WERI-Rb-1 (cell line): ENCODE measurements at regions not wholly inside any gene's neighbourhood (a gene's known extent, or its start where the extent isn't known, plus 50 kb on each side); places are given as distances from the start of the nearest gene placed in this dataset.
A peak's percentile ranks its signal among the peaks of the same experiment; 100 is the strongest.

Experiments
- DNase-seq: peaks from one replicate; pipeline ENCODE4 v3.0.0-alpha.2; 2020
- H3K27ac ChIP-seq: fragments of 250-450 bp; sonication (Bioruptor Pico); 2 replicates; pipeline ENCODE4 v1.5.1; 2020; ENCODE audit warnings: mild to moderate bottlenecking, moderate library complexity
- H3K27me3 ChIP-seq: fragments of 250-450 bp; sonication (Bioruptor Pico); 2 replicates; pipeline ENCODE4 v1.5.1; 2021; ENCODE audit warnings: mild to moderate bottlenecking, low read depth, moderate library complexity; ENCODE audit not compliant: insufficient read depth, severe bottlenecking
- H3K36me3 ChIP-seq: fragments of 250-450 bp; sonication (Bioruptor Pico); 2 replicates; pipeline ENCODE4 v1.5.1; 2020; ENCODE audit warnings: mild to moderate bottlenecking, moderate library complexity
- H3K4me3 ChIP-seq: 2 replicates; pipeline ENCODE4 v1.5.1; 2011; ENCODE audit warnings: low read depth, mild to moderate bottlenecking, control low read depth, low read length
- H3K9me3 ChIP-seq: fragments of 250-450 bp; sonication (Bioruptor Pico); 2 replicates; pipeline ENCODE4 v1.5.1; 2021; ENCODE audit warnings: mild to moderate bottlenecking, moderate library complexity; ENCODE audit not compliant: severe bottlenecking
- TF ChIP-seq, protein P1 (sequence below): IDR thresholded peaks from 2 replicates; pipeline ENCODE4 v1.5.1; 2011; ENCODE audit warnings: low read depth, mild to moderate bottlenecking, control low read depth, inconsistent platforms, low read length

GRCh38 chr18:70459251-70459650 is 170.4 kb downstream of the SOCS6 start:
- Histone ChIP-seq H3K36me3 (no peaks in the 10 kb centered on the region), H3K9me3 (no peaks in the 10 kb centered on the region), H3K4me3 (no peak overlapping the region), H3K27ac (no peak overlapping the region), H3K27me3 (no peaks in the 10 kb centered on the region)
- TF ChIP-seq, protein P1, sequence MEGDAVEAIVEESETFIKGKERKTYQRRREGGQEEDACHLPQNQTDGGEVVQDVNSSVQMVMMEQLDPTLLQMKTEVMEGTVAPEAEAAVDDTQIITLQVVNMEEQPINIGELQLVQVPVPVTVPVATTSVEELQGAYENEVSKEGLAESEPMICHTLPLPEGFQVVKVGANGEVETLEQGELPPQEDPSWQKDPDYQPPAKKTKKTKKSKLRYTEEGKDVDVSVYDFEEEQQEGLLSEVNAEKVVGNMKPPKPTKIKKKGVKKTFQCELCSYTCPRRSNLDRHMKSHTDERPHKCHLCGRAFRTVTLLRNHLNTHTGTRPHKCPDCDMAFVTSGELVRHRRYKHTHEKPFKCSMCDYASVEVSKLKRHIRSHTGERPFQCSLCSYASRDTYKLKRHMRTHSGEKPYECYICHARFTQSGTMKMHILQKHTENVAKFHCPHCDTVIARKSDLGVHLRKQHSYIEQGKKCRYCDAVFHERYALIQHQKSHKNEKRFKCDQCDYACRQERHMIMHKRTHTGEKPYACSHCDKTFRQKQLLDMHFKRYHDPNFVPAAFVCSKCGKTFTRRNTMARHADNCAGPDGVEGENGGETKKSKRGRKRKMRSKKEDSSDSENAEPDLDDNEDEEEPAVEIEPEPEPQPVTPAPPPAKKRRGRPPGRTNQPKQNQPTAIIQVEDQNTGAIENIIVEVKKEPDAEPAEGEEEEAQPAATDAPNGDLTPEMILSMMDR = no peak
- DNase-seq = no peak

- Histone ChIP-seq H3K9me3 (no peaks in the 10 kb centered on the region), H3K4me3 (no peak overlapping the region), H3K27me3 (no peaks in the 10 kb centered on the region), H3K27ac (no peak overlapping the region), H3K36me3 (no peaks in the 10 kb centered on the region)
- DNase-seq = no peak
- TF ChIP-seq, protein P1 = no peak
Observed at GRCh38 chr18:70457788-70458187, 168.9 kb downstream of the SOCS6 start.

GRCh38 chr18:70457223-70457622 is 168.4 kb downstream of the SOCS6 start:
- Histone ChIP-seq H3K9me3 (no peaks in the 10 kb centered on the region), H3K36me3 (no peaks in the 10 kb centered on the region), H3K27ac (no peak overlapping the region), H3K4me3 (no peak overlapping the region), H3K27me3 (no peaks in the 10 kb centered on the region)
- DNase-seq = no peak
- TF ChIP-seq, protein P1 = no peak

- Histone ChIP-seq H3K36me3 (no peaks in the 10 kb centered on the region), H3K27me3 (no peaks in the 10 kb centered on the region), H3K27ac (no peak overlapping the region), H3K9me3 (no peaks in the 10 kb centered on the region), H3K4me3 (no peak overlapping the region)
- DNase-seq = no peak
- TF ChIP-seq, protein P1 = no peak
Observed at GRCh38 chr18:70456376-70456775, 167.5 kb downstream of the SOCS6 start.

DNA sequence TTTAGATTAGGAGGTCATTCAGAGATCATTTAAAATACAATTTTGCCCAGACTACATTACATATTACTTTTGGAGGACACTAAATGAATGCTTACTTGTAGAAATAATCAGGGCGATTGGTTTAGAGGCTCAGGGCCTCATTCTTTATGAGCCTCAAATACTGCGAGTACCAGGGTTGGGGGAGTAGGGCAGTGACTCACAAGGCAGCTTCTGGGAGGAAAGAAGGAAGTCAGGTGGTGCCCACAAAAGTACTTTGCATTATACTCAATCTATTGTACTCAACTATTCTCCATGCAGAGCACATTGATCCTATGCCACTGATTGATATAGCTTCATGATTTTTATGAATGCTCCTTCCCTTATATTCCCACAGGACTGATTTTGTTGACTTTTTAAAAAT is 166.9 kb downstream of the SOCS6 start:
- H3K9me3 ChIP-seq = no peaks in the 10 kb centered on the region
- DNase-seq = no peak
- no peak overlapping the region for H3K27ac ChIP-seq
- H3K4me3 ChIP-seq = no peak overlapping the region
- H3K36me3 ChIP-seq = no peaks in the 10 kb centered on the region
- no peaks in the 10 kb centered on the region for H3K27me3 ChIP-seq
- TF ChIP-seq, protein P1 = no peak

DNA sequence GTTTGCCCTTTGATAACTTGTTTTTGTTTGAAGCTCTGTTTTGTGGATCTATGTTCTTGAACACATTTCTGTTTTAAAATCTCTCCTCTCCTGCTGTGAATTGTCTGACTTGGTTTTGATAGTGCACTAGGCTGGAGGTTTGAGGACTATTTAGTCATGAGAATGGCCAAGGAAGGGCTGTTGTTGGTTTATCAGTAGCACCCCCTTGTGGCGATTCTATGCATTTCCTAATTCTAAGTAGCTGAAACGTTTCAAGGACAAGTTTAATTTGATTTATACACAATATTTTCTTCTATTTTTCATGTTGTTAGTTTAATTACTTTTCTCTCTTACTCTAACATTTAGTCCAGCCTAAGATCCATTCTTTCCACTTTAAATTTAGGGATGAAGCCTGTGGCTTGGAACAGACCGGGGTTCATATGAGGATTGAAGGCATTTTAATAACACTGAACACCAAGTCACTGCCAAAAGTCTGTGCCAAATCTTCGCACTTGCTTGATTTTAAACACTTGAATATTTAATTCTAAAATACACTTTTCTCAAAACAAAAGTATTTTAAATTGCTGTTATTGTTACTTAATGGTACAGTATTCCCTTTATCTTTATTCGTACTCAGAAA is 166.0 kb downstream of the SOCS6 start:
- no peaks in the 10 kb centered on the region for H3K27me3 ChIP-seq
- no peaks in the 10 kb centered on the region for H3K36me3 ChIP-seq
- H3K27ac ChIP-seq = no peak overlapping the region
- H3K9me3 ChIP-seq = no peaks in the 10 kb centered on the region
- H3K4me3 ChIP-seq = no peak overlapping the region
- peak; percentile 21 for DNase-seq
- TF ChIP-seq, protein P1 = peak; percentile 45
